Colonic mucosa (tissue), 4 donors: ENCODE measurements at regions not wholly inside any gene's neighbourhood (a gene's known extent, or its start where the extent isn't known, plus 50 kb on each side); places are given as distances from the start of the nearest gene placed in this dataset.

Experiments used
- DNase-seq: peaks from one replicate; pipeline ENCODE4 v3.0.0-alpha.2; 2020
- H3K27ac ChIP-seq: fragments of 200-600 bp; one replicate; pipeline ENCODE4 v1.8.0; 2021
- H3K27me3 ChIP-seq: fragments of 200-600 bp; one replicate; pipeline ENCODE4 v1.8.0; 2021
- H3K36me3 ChIP-seq: fragments of 200-600 bp; one replicate; pipeline ENCODE4 v1.8.0; 2021
- H3K4me1 ChIP-seq: fragments of 200-600 bp; one replicate; pipeline ENCODE4 v1.8.0; 2021; ENCODE audit warnings: mild to moderate bottlenecking
- H3K4me3 ChIP-seq: fragments of 200-600 bp; one replicate; pipeline ENCODE4 v1.8.0; 2021
- H3K9ac ChIP-seq, 2 donors: one replicate each; pipeline ENCODE4 v1.7.0; 2013; ENCODE audit warnings: control low read depth in 2 of 2, low read depth in 2 of 2, low read length in 2 of 2
- H3K9me3 ChIP-seq: fragments of 200-600 bp; one replicate; pipeline ENCODE4 v1.8.0; 2021
- intact Hi-C: fragments of 100-400 bp; cut with DNase I; formaldehyde crosslinking; loops from one replicate; pipeline ENCODE4 v1.14.1; 2022
- TF ChIP-seq, protein P1 (sequence below): fragments of 200-600 bp; IDR thresholded peaks from one replicate; pipeline ENCODE4 v1.8.0; 2022; ENCODE audit warnings: antibody characterized with exemption, mild to moderate bottlenecking
- donor health status: healthy.
- donor health status: DM: no; HTN: no; CAD: no.
- donor health status: DM: no; HTN: no; CAD: no.

DNA sequence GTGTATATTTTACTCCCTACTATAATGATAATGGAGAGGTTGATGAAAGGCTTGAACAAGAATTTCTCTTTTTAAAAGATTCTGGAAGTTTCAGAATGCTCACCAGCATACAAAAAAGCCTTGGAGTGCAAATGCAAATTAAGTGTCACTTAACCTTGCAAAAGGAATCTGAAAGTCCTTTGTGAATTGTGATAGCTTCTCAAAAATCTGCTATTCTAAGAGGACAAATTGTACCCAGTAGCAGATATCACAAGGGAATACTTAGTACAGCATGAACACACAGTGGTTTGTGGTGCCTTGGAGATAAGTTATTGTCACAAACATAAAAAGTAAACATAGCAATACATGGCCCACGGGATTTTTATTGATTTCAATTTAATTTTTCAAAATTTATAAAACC is 1208.3 kb upstream of the B3GALT2 start:
- no peak overlapping the region for H3K4me3 ChIP-seq
- no peak overlapping the region for H3K9ac ChIP-seq
- H3K36me3 ChIP-seq = no peaks in the 10 kb centered on the region
- H3K9me3 ChIP-seq = no peaks in the 10 kb centered on the region
- DNase-seq = no peak
- H3K4me1 ChIP-seq = no peaks in the 10 kb centered on the region
- no peaks in the 10 kb centered on the region for H3K27me3 ChIP-seq
- intact Hi-C loops = no loop called here
- no peak overlapping the region for H3K27ac ChIP-seq
- TF ChIP-seq, protein P1, sequence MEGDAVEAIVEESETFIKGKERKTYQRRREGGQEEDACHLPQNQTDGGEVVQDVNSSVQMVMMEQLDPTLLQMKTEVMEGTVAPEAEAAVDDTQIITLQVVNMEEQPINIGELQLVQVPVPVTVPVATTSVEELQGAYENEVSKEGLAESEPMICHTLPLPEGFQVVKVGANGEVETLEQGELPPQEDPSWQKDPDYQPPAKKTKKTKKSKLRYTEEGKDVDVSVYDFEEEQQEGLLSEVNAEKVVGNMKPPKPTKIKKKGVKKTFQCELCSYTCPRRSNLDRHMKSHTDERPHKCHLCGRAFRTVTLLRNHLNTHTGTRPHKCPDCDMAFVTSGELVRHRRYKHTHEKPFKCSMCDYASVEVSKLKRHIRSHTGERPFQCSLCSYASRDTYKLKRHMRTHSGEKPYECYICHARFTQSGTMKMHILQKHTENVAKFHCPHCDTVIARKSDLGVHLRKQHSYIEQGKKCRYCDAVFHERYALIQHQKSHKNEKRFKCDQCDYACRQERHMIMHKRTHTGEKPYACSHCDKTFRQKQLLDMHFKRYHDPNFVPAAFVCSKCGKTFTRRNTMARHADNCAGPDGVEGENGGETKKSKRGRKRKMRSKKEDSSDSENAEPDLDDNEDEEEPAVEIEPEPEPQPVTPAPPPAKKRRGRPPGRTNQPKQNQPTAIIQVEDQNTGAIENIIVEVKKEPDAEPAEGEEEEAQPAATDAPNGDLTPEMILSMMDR = no peak

DNA sequence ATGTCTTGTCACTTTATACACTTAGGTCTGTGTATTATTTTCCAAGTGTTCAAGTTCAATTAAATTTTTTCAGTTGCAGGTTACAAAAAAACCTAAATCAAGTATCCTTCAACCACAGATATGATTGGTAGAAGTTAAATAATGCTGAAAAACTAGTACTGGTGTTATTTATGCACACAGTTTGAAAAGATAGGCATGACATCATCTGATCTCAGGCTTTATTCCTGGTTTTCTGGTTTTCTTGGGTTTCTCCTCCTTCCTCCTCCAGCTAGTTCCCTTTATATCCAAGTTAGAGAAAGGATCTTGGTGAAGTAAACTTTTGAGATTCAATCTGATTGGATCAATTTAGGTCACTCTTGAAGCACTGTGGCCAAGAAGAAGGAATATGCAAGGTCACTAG is 1201.1 kb upstream of the B3GALT2 start:
- TF ChIP-seq, protein P1 = no peak
- Histone ChIP-seq H3K27ac (no peak overlapping the region), H3K9me3 (no peaks in the 10 kb centered on the region), H3K4me3 (no peak overlapping the region), H3K27me3 (no peaks in the 10 kb centered on the region), H3K4me1 (no peaks in the 10 kb centered on the region), H3K9ac (no peak overlapping the region), H3K36me3 (no peaks in the 10 kb centered on the region)
- intact Hi-C loops = no loop called here
- no peak for DNase-seq

DNA sequence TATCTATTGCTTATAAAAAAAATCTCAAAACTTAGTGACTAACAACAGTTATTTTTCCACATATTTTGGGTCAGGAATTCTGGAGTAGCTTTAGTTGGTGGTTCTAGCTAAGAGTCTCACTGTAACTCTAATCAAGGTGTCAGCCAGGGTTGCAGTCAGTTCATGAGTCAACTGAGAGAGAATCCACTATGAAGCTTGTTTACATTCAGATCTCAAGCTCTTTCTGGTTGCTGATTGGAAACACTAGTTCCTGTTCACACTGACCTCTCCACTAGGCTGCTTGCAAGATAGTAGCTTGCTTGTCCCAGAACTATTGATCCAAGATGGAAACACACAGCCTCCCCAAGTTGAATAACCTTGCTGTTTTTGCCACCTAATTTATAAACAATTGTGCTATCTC is 1192.1 kb upstream of the B3GALT2 start:
- Histone ChIP-seq H3K9me3 (no peaks in the 10 kb centered on the region), H3K27me3 (no peaks in the 10 kb centered on the region), H3K27ac (no peak overlapping the region), H3K4me3 (no peak overlapping the region), H3K4me1 (no peaks in the 10 kb centered on the region), H3K9ac (no peak overlapping the region), H3K36me3 (no peaks in the 10 kb centered on the region)
- TF ChIP-seq, protein P1 = no peak
- DNase-seq = no peak
- intact Hi-C loops = no loop called here

DNA sequence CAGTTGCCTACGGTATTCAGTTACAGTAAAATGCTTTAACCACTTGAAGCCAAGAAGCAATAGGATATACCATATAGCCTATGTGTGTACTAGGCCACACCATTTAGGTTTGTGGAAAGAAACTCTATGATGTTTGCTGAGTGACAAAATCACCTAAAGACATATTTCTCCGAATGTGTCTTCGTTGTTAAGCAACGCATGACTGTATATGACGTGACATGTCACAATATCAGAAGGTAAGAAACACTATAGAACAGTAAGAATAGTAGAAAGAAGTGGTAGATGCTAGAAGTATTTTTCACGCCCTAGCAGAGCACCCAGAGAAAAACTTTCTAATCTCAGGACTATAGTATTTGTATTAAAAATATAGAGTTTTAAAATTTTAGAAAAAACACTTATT is 1188.2 kb upstream of the B3GALT2 start:
- DNase-seq = no peak
- Histone ChIP-seq H3K4me3 (no peak overlapping the region), H3K4me1 (no peaks in the 10 kb centered on the region), H3K27ac (no peak overlapping the region), H3K9ac (no peak overlapping the region), H3K27me3 (no peaks in the 10 kb centered on the region), H3K36me3 (no peaks in the 10 kb centered on the region), H3K9me3 (no peaks in the 10 kb centered on the region)
- TF ChIP-seq, protein P1 = no peak
- intact Hi-C loops = no loop called here

DNA sequence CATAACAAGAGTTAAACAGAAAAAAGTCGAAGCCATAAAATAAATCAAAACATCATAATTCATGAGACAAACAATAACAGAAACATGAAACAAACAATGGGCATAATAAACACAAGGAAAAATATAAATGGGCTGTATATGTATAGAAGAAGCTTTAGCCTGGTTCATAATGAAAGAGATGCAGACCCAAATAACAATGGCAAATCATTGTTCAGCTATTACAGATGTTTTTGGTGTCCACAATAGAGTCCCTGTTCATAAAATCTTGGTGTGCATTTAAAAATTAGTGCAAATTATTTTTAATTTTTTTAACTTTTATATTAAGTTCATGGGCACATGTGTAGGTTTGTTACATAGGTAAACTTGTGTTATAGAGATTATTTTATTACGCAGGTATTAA is 1185.9 kb upstream of the B3GALT2 start:
- Histone ChIP-seq H3K9ac (no peak overlapping the region), H3K4me1 (no peaks in the 10 kb centered on the region), H3K36me3 (no peaks in the 10 kb centered on the region), H3K27me3 (no peaks in the 10 kb centered on the region), H3K27ac (no peak overlapping the region), H3K9me3 (no peaks in the 10 kb centered on the region), H3K4me3 (no peak overlapping the region)
- TF ChIP-seq, protein P1 = no peak
- no peak for DNase-seq
- intact Hi-C loops = no loop called here

DNA sequence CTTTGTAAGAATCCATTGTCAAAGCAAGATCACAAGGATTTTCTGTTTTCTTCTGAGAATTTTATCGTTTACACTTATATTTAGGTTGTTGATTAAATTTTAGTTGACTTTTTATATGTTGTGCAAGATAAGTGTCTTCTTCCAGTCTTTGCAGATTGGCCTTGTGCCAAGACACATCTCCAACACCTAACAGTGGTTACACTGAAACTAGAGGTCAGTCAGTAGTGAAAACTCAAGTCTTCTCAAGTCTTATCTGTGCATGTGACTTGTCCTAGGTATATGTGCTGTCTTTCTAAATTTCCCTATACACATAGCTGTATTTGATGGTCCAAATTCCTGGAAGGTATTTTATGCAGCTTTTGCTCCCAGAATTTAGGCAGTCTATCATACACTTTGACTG is 1183.2 kb upstream of the B3GALT2 start:
- intact Hi-C loops = no loop called here
- no peak overlapping the region for H3K27ac ChIP-seq
- DNase-seq = no peak
- H3K36me3 ChIP-seq = no peaks in the 10 kb centered on the region
- H3K9ac ChIP-seq = no peak overlapping the region
- H3K9me3 ChIP-seq = no peaks in the 10 kb centered on the region
- TF ChIP-seq, protein P1 = no peak
- no peak overlapping the region for H3K4me3 ChIP-seq
- no peaks in the 10 kb centered on the region for H3K27me3 ChIP-seq
- no peaks in the 10 kb centered on the region for H3K4me1 ChIP-seq
